Stomach (tissue), 4 donors: ENCODE measurements at regions not wholly inside any gene's neighbourhood (a gene's known extent, or its start where the extent isn't known, plus 50 kb on each side); places are given as distances from the start of the nearest gene placed in this dataset.

Source experiments
- EP300 ChIP-seq: sonication (generic); formaldehyde crosslinking; IDR thresholded peaks from one replicate; pipeline ENCODE4 v1.6.1; 2017; ENCODE audit warnings: antibody characterized with exemption
- POLR2AphosphoS5 ChIP-seq, 3 donors: sonication (generic); formaldehyde crosslinking; IDR thresholded peaks; one replicate each; pipeline ENCODE4 v1.6.1; 2016; ENCODE audit warnings: antibody characterized with exemption in 3 of 3

DNA sequence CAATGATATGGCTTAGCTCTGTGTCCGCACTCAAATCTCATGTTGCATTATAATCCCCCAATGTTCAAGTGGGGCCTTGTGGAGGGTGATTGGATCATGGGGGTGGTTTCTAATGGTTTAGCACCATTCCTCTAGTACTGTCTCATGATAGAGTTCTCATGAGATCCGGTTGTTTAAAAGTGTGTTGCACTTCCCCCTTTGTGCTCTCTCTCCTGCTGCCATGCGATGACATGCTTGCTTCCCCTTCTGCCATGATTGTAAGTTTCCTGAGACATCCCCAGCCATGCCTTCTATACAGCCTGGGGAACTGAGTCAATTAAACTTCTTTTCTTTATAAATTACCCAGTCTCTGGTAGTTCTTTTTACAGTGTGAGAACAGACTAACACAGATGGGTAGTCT, 427.1 kb downstream of the CHSY3 start:
- TF ChIP-seq EP300: no peak
- no peak for TF ChIP-seq POLR2AphosphoS5 (IDR thresholded peaks at IDR 0.05)
